ENCODE measurements at regions not wholly inside any gene's neighbourhood (a gene's known extent, or its start where the extent isn't known, plus 50 kb on each side); places are given as distances from the start of the nearest gene placed in this dataset.

DNA sequence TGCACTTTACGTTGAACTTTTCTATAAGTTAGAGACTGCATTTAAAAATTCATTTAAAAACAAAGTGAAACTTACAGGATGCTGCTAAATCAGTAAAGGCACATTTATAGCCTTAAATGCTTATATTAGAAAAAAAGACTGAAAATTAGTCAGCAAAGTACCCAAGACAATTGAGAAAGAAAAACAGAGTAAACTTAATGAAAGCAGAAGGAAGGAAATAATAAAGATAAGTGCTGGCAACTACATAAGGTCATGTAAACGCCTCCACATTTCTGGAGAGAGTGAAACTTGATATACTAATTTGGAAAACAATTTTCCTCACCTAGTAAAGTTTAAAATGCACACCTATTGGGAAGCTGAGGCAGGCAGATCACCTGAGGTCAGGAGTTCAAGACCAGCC lies 58.2 kb upstream of the ACAN start:
- no peak for DNase-seq

DNA sequence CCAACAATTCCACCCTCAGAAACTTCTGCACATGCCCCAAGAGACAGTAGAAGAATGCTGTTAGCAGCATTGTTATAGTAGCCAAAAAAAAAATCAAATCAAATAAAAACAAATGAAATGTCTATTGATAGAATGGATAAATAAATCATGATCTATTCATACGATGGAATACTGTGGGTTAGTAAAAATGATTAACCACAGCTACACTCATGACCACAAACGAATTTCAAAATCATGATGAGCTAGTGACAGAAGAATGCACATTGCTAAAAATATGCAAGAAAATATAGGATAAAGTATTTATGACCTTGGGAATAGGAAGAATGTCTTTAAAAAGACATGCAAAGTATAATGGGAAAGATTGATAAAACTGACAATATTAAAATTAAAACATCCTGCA lies 57.5 kb upstream of the ACAN start:
- DNase-seq: no peak

GRCh38 chr15:88746451-88746850 lies 56.8 kb upstream of the ACAN start:
- no peak for DNase-seq

DNA sequence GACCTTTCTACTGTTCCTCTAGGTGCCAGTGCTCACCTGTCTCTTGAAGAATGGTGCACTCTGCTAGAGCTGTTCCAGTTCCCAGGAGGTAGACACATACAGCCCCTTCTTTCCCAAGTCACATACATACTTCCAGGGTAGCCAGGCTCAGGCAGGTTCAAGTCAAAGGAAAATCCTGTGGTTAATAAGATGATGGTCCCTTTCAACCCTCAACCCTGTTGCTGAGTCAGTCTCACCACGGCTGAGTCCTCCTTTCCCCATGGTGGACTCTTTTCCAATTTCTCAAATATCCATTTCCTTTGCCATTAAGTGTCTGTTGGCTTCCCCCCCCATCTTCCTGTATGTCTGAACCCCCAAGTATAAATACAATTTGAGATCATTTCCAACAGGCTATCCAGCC lies 56.1 kb upstream of the ACAN start:
- no peak for DNase-seq

- DNase-seq: no peak
These were observed 55.6 kb upstream of the ACAN start for GRCh38 chr15:88747631-88748030.

GRCh38 chr15:88748081-88748480 lies 55.2 kb upstream of the ACAN start:
- no peak for DNase-seq

- DNase-seq: no peak
These were observed 54.6 kb upstream of the ACAN start for GRCh38 chr15:88748651-88749050.

- no peak for DNase-seq
These were observed 53.5 kb upstream of the ACAN start for GRCh38 chr15:88749699-88750098.

DNA sequence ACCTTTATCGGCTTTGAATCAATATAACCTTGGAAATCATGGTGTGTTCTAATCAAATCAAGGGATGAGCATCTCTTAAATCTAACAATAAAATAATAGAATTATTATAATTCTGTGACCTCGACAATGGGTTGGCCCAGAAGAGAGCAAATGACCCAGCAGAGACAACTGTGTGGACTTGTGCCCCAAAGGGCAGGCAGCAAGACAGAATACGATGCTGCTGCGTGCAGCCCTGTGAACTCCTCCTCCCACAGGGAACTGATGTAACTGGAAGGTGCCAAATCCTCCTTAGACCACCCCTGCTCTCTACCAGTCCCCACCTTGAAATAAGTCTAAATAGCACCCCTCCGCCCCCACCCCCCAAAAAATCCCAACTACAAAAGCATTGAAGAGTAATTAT lies 50.7 kb upstream of the ACAN start:
- no peak for DNase-seq

DNA sequence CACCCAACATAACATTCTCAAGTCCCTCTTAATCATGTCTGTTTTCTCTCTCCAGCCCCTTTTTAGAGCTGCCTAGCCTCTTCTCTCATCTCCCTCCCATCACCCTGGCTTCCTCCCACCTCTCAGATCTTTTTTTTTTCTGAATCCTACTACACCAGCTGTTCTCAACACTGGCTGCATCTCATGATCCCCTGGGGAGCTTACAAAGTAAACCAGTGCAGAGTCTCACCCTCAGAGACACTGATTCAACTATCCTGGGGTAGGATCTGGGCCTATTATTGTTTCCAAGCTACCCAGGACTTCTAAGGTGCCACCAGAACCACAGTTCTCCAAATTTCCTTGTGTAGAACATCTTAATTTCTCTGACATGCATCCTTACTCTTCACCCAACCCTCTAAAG lies 50.3 kb upstream of the ACAN start:
- no peak for DNase-seq

Data from MV-4-11 (cell line).